Kidney (tissue), 13 donors: ENCODE measurements at regions not wholly inside any gene's neighbourhood (a gene's known extent, or its start where the extent isn't known, plus 50 kb on each side); places are given as distances from the start of the nearest gene placed in this dataset.

Experiments
- DNase-seq, 5 donors: peaks; one replicate each; pipeline ENCODE4 v3.0.0-alpha.2; 2013 to 2020
- FAIRE-seq: peaks from 2 replicates; lab custom pipeline; 2012; peaks lifted over from hg19 to GRCh38; lab: Jason Lieb, UNC
- H3K27ac ChIP-seq, 2 donors: one replicate each; pipeline ENCODE4 v1.7.0; 2013; ENCODE audit warnings: low read depth in 2 of 2, low read length in 2 of 2, inconsistent platforms in 1 of 2
- H3K27me3 ChIP-seq: one replicate; pipeline ENCODE4 v1.7.1; 2013; ENCODE audit warnings: low read length, inconsistent platforms; ENCODE audit not compliant: control insufficient read depth, insufficient read depth
- H3K36me3 ChIP-seq, 3 donors: one replicate each; pipeline versions ENCODE4 v1.7.0 to v1.7.1; 2013; ENCODE audit warnings: low read length in 3 of 3, control low read depth in 1 of 3, inconsistent platforms in 1 of 3; ENCODE audit not compliant: insufficient read depth in 3 of 3, control insufficient read depth in 2 of 3
- H3K4me1 ChIP-seq, 3 donors: one replicate each; pipeline versions ENCODE4 v1.7.0 to v1.7.1; 2013; ENCODE audit warnings: low read length in 3 of 3, inconsistent platforms in 1 of 3, low read depth in 1 of 3; ENCODE audit not compliant: control insufficient read depth in 2 of 3, insufficient read depth in 2 of 3
- H3K4me3 ChIP-seq, 3 donors: one replicate each; pipeline versions ENCODE4 v1.7.0 to v1.8.1; 2013; ENCODE audit warnings: low read length in 3 of 3, control low read depth in 1 of 3, inconsistent platforms in 1 of 3
- H3K9ac ChIP-seq, 3 donors: one replicate each; pipeline versions ENCODE4 v1.7.0 to v1.7.1; 2013; ENCODE audit warnings: low read length in 3 of 3, control low read depth in 1 of 3, inconsistent platforms in 1 of 3
- H3K9me3 ChIP-seq, 3 donors: one replicate each; pipeline versions ENCODE4 v1.7.0 to v1.7.1; 2013; ENCODE audit warnings: low read length in 3 of 3, control low read depth in 1 of 3, inconsistent platforms in 1 of 3; ENCODE audit not compliant: control insufficient read depth in 2 of 3, insufficient read depth in 1 of 3
- CTCF ChIP-seq: IDR thresholded peaks from 3 replicates; pipeline ENCODE4 v1.5.1; 2012; ENCODE audit warnings: mild to moderate bottlenecking, moderate library complexity, borderline replicate concordance; ENCODE audit not compliant: insufficient read depth; ENCODE audit errors: extremely low read depth
- intact Hi-C: fragments of 100-400 bp; cut with DNase I; formaldehyde crosslinking; loops from one replicate; pipeline ENCODE4 v1.11.1; 2022
- donor health status: control.
- donor health status: control.
- donor health status: control.
- donor health status: control.
- donor health status: control.
- donor health status: DM: yes; HTN: yes; CAD: no.
- donor health status: Normal renal cell carcinoma (clear cell type).

DNA sequence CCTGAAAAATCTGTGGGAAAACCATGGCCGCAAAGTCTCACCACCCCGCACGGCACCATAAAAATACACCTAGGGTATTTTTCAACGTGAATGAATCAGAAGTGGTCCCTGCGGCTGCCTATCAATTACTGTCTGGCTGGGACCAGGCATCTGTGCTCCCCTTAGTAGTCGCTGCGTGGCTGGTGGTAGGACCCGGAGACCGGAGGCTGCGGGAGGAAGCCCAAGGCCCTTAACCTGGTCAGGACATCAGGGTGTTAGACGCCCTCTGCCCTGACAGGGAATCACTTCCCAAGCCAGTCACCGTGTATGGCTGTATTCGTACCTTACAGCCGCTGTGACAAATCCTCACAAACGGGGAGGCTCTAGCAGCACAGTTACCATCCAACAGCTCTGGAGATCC, 141.5 kb upstream of the PPP2R2D start:
- Histone ChIP-seq H3K9ac (no peak overlapping the region), H3K27ac (no peak overlapping the region), H3K27me3 (no peaks in the 10 kb centered on the region), H3K4me3 (no peak overlapping the region), H3K4me1 (peaks cover 0 to 4% (median 0%) of the 10 kb centered on the region in 3 donors), H3K9me3 (peaks cover 0 to 3% (median 0%) of the 10 kb centered on the region in 3 donors), H3K36me3 (no peaks in the 10 kb centered on the region)
- intact Hi-C loops = no loop called here
- TF ChIP-seq CTCF = no peak
- DNase-seq (peak in 1 of 5 donors; percentile 25), FAIRE-seq (no peak)

DNA sequence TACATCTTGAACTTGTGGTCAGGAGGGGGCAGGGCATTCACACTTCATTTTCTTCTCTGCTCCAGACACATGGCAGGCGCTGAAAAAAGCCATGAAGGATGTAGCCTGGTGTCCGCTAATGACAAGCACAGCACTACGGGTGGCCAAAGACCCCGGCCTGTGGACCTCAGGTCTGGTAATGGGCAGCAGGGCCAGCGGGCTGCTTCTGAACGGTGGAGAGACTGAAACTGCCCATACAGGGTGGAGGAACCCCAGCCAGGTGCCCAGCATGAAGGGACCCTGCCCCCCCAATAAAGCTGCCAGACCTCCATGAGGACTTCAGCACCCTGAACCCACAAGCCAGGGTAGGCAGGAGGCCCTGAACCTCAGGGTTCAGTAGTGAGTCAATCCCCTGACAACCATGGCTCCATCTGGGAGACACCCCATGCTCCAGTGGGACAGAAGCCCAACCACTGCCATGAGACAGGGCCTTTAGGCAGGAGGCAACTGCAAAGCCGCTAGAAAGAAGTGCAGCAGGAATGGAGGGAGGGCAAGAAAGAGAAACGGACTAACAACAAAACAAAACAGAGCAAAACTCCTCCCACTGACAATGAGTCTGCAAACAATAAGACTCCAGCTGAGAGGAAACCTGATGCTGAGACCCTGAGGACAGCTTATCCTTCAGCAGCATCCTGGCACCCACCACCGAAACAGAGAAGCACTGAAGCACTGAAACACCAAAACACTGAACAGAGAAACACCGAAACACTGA, 140.2 kb upstream of the PPP2R2D start:
- Histone ChIP-seq H3K36me3 (no peaks in the 10 kb centered on the region), H3K27me3 (no peaks in the 10 kb centered on the region), H3K9me3 (peaks cover 0 to 3% (median 0%) of the 10 kb centered on the region in 3 donors), H3K27ac (no peak overlapping the region), H3K4me3 (no peak overlapping the region), H3K4me1 (peaks cover 0 to 4% (median 0%) of the 10 kb centered on the region in 3 donors), H3K9ac (no peak overlapping the region)
- peak in 1 of 5 donors; percentile 53 for DNase-seq
- FAIRE-seq = no peak
- intact Hi-C loops = no loop called here
- no peak for TF ChIP-seq CTCF

GRCh38 chr10:131762789-131763696, 137.8 kb upstream of the PPP2R2D start:
- FAIRE-seq (no peak), DNase-seq (peak in 1 of 5 donors; percentile 52)
- Histone ChIP-seq H3K9ac (no peak overlapping the region), H3K36me3 (no peaks in the 10 kb centered on the region), H3K4me3 (no peak overlapping the region), H3K27ac (no peak overlapping the region), H3K27me3 (no peaks in the 10 kb centered on the region), H3K4me1 (peaks cover 0 to 3% (median 0%) of the 10 kb centered on the region in 3 donors), H3K9me3 (peaks cover 0 to 2% (median 0%) of the 10 kb centered on the region in 3 donors)
- intact Hi-C loops = no loop called here
- no peak for TF ChIP-seq CTCF
